C4-2B (cell line): ENCODE measurements at regions not wholly inside any gene's neighbourhood (a gene's known extent, or its start where the extent isn't known, plus 50 kb on each side); places are given as distances from the start of the nearest gene placed in this dataset.

Source experiments
- CTCF ChIP-seq: fragments of 450-650 bp; conservative IDR thresholded peaks from 2 replicates; pipeline ENCODE4 v1.5.1; 2017; ENCODE audit warnings: mild to moderate bottlenecking
- ZFX ChIP-seq: fragments of 450-650 bp; IDR thresholded peaks from 2 replicates; pipeline ENCODE4 v1.6.1; 2017

GRCh38 chr20:54415967-54416366, 59.4 kb upstream of the DOK5 start:
- TF ChIP-seq ZFX, result no peak
- no peak for TF ChIP-seq CTCF
